CD4-positive, alpha-beta memory T cell (primary cell): ENCODE measurements at regions not wholly inside any gene's neighbourhood (a gene's known extent, or its start where the extent isn't known, plus 50 kb on each side); places are given as distances from the start of the nearest gene placed in this dataset.
"Not testable (repeated sequence)": the region's sequence is repeated elsewhere in the genome, so short reads cannot be mapped to it uniquely, and the experiment has no call there.

Experiments
- CTCF ChIA-PET: fragments of 350-600 bp; sonication (Branson Sonifier 250); formaldehyde crosslinking; loops from one replicate; lab custom pipeline; 2021; ENCODE audit warnings: inconsistent platforms; ENCODE audit not compliant: partially characterized antibody; lab: Charles Lee
- POLR2A ChIA-PET: fragments of 350-600 bp; sonication (Branson Sonifier 250); formaldehyde crosslinking; loops from one replicate; lab custom pipeline; 2021; ENCODE audit not compliant: partially characterized antibody; lab: Charles Lee
- DNase-seq, 5 donors: peaks; one replicate each; pipeline versions ENCODE4 v3.0.0 to v3.0.0-alpha.2; 2020 to 2022; ENCODE audit warnings: mixed read lengths in 1 of 5
- H3K27ac ChIP-seq: one replicate; pipeline ENCODE4 v1.7.0; 2013; ENCODE audit warnings: low read depth, low read length
- H3K27me3 ChIP-seq: 2 replicates; pipeline ENCODE4 v1.7.0; 2013; ENCODE audit warnings: mild to moderate bottlenecking, low read length, moderate library complexity; ENCODE audit not compliant: insufficient read depth
- H3K36me3 ChIP-seq: 2 replicates; pipeline ENCODE4 v1.7.0; 2013; ENCODE audit warnings: mild to moderate bottlenecking, low read length, moderate library complexity; ENCODE audit not compliant: insufficient read depth
- H3K4me1 ChIP-seq: 2 replicates; pipeline ENCODE4 v1.7.0; 2013; ENCODE audit warnings: mild to moderate bottlenecking, low read length, moderate library complexity; ENCODE audit not compliant: insufficient read depth
- H3K4me3 ChIP-seq, 2 donors: one replicate each; pipeline ENCODE4 v1.7.0; 2013; ENCODE audit warnings: low read length in 2 of 2, mild to moderate bottlenecking in 1 of 2
- H3K9me3 ChIP-seq, 2 donors: one replicate each; pipeline ENCODE4 v1.7.0; 2013; ENCODE audit warnings: low read length in 2 of 2, control low read depth in 1 of 2; ENCODE audit not compliant: control insufficient read depth in 1 of 2
- H3K27ac Mint-ChIP-seq, 7 donors: one replicate each; pipeline ENCODE4 v1.8.0; 2020 to 2021; ENCODE audit warnings: mixed read lengths in 7 of 7, mild to moderate bottlenecking in 6 of 7, inconsistent platforms in 3 of 7, moderate library complexity in 3 of 7
- H3K27me3 Mint-ChIP-seq, 2 donors: one replicate each; pipeline ENCODE4 v1.8.0; 2020 to 2021; ENCODE audit warnings: mixed read lengths in 2 of 2
- H3K36me3 Mint-ChIP-seq, 2 donors: one replicate each; pipeline ENCODE4 v1.8.0; 2020 to 2021; ENCODE audit warnings: mixed read lengths in 2 of 2, inconsistent platforms in 1 of 2, mild to moderate bottlenecking in 1 of 2
- H3K4me1 Mint-ChIP-seq, 4 donors: one replicate each; pipeline ENCODE4 v1.8.0; 2020 to 2021; ENCODE audit warnings: mixed read lengths in 4 of 4, mild to moderate bottlenecking in 1 of 4
- H3K4me3 Mint-ChIP-seq, 8 donors: one replicate each; pipeline ENCODE4 v1.8.0; 2020 to 2021; ENCODE audit warnings: mixed read lengths in 8 of 8, mild to moderate bottlenecking in 7 of 8, moderate library complexity in 6 of 8, inconsistent platforms in 3 of 8
- H3K9me3 Mint-ChIP-seq, 8 donors: one replicate each; pipeline ENCODE4 v1.8.0; 2020 to 2021; ENCODE audit warnings: mixed read lengths in 8 of 8, mild to moderate bottlenecking in 5 of 8, inconsistent platforms in 3 of 8, moderate library complexity in 1 of 8
- intact Hi-C: fragments of 100-400 bp; cut with micrococcal nuclease; formaldehyde crosslinking; loops from one replicate; pipeline ENCODE4 v1.15.1; 2023

DNA sequence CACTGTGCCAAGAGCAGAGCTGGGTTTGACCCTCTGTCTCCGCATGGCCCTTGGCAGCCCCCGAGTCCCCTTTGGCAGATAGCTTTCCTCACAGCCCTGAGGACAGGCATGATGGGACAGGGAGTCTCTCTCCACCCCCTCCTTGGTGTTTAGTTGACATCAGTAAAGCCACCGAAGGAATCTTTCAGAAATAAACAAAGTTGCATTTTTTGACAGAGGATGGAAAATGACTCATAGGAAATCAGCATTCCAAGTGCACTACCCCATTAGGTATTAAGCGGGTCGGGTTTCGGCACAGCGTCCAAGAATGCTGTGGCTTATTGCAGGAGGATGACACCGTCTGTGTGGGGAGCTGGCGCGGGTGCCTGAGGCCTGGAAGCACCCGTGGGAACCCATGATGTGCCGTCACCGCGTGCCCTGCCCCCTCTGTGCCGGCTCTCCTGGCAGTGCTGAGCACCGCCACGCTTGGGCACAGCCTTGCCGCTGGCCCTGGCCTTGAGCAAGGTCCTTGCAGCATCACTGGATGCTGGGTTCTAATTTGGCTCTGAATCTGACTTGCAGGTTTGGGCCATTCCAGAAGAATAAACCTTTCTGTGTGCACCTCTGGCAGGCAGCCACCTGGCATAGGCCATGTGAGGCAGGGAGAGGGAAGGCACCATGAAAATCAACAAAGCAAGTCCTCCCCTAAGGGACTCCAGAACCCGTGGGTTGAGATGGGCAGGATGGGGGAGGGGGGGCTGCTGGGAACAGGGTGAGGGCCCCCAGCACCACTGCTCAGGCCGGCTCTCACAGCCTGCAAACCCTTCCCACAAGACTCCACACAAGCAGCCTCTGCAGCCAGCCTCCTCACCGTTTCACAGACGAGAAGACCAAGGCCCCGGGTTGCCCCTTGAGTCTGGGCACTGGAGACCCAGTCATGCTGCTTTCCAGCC, 50.5 kb upstream of the ZNF469 start:
- no peak overlapping the region for H3K4me3 ChIP-seq
- H3K36me3 Mint-ChIP-seq, result no peaks in the 10 kb centered on the region
- peaks cover 0 to 2% (median 0%) of the 10 kb centered on the region in 8 donors for H3K9me3 Mint-ChIP-seq
- peaks cover 0 to 5% (median 1%) of the 10 kb centered on the region in 4 donors for H3K4me1 Mint-ChIP-seq
- H3K27me3 ChIP-seq, result no peaks in the 10 kb centered on the region
- no peaks in the 10 kb centered on the region for H3K9me3 ChIP-seq
- H3K27me3 Mint-ChIP-seq, result peaks cover 0 to 5% of the 10 kb centered on the region in 2 donors
- H3K4me1 ChIP-seq, result no peaks in the 10 kb centered on the region
- CTCF ChIA-PET, result no interaction called here
- POLR2A ChIA-PET, result no interaction called here
- intact Hi-C loops, result no loop called here
- H3K4me3 Mint-ChIP-seq, result no peak overlapping the region
- H3K27ac ChIP-seq, result no peak overlapping the region
- H3K27ac Mint-ChIP-seq, result no peak overlapping the region
- DNase-seq, result no peak
- no peaks in the 10 kb centered on the region for H3K36me3 ChIP-seq

DNA sequence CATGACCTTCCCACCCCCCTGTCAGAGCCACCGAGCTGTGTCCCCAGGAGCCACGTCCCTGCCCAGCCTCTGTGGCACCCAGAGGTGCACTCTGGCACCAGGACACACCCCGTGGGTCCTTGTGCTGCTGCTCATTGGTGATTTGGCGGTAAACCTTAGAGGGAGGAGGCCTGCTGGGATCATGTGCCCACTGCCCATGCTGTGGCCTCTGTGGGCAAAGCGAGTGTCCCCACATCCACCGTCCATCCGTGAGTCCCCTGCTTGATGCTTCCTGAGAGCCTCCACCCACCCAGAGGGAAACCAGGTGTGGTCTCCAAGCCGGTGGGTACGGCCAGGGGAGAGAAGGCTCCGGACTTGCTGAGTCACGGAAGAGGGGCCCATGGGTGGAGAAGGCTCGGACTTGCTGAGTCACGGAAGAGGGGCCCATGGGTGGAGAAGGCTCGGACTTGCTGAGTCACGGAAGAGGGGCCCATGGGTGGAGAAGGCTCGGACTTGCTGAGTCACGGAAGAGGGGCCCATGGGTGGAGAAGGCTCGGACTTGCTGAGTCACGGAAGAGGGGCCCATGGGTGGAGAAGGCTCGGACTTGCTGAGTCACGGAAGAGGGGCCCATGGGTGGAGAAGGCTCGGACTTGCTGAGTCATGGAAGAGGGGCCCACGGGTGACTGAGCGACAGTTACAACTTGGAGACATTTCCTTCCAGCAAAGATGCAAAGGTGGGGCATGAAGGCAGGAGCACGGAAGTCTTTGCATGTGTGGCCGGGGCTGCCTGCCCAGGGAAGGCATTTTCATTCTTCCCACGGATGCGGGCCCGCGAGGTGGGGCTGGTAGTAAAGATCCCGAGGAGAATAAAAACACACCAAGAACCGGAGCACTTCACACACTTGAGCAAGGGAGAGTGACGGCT, 49.6 kb upstream of the ZNF469 start:
- H3K27ac Mint-ChIP-seq, H3K4me3 ChIP-seq, H3K36me3 Mint-ChIP-seq, H3K9me3 Mint-ChIP-seq, H3K27ac ChIP-seq, H3K4me1 Mint-ChIP-seq, H3K36me3 ChIP-seq, DNase-seq, H3K27me3 ChIP-seq, H3K9me3 ChIP-seq, intact Hi-C loops, H3K27me3 Mint-ChIP-seq, H3K4me1 ChIP-seq, POLR2A ChIA-PET, CTCF ChIA-PET: not testable (repeated sequence)
- peak overlapping the region in 1 of 8 donors; percentile 9 for H3K4me3 Mint-ChIP-seq
